Panc1 (cell line): ENCODE measurements at regions not wholly inside any gene's neighbourhood (a gene's known extent, or its start where the extent isn't known, plus 50 kb on each side); places are given as distances from the start of the nearest gene placed in this dataset.

Experiments
- ATAC-seq: fragments of 200-7000 bp; cut with Tn5 transposase; 2 replicates; pipeline ENCODE4 v1.9.1; 2020; ENCODE audit warnings: mild to moderate bottlenecking, moderate library complexity
- BruUV-seq: library from RNA; stranded (reverse); fragments of 400-500 nt; replicated peaks from 2 replicates; lab custom pipeline; 2021; lab: Mats Ljungman, UMichigan
- CTCF ChIA-PET: fragments of 300-600 bp; sonication (Branson Sonifier 250); formaldehyde crosslinking; loops from one replicate; lab custom pipeline; 2022; ENCODE audit warnings: antibody characterized with exemption; lab: Charles Lee
- POLR2A ChIA-PET: fragments of 300-600 bp; sonication (Branson Sonifier 250); formaldehyde crosslinking; loops from one replicate; lab custom pipeline; 2022; ENCODE audit warnings: antibody characterized with exemption; lab: Charles Lee
- DNase-seq: peaks from one replicate; pipeline ENCODE4 v3.0.0-alpha.2; 2010; ENCODE audit warnings: low read depth, low spot score
- H3K27ac ChIP-seq: 2 replicates; pipeline ENCODE4 v1.5.1; 2011; ENCODE audit warnings: mild to moderate bottlenecking, low read length, inconsistent platforms
- H3K27me3 ChIP-seq: fragments of 200-500 bp; sonication (Bioruptor generic); 2 replicates; pipeline ENCODE4 v1.6.0; 2014; ENCODE audit warnings: low read length, inconsistent platforms; ENCODE audit not compliant: control insufficient read depth, insufficient read depth
- H3K36me3 ChIP-seq: fragments of 200-500 bp; sonication (Bioruptor generic); 2 replicates; pipeline ENCODE4 v1.5.1; 2014; ENCODE audit warnings: inconsistent platforms, mild to moderate bottlenecking, low read length, moderate library complexity; ENCODE audit not compliant: control insufficient read depth, insufficient read depth
- H3K4me1 ChIP-seq: 2 replicates; pipeline ENCODE4 v1.5.1; 2011; ENCODE audit warnings: inconsistent platforms, mild to moderate bottlenecking, low read length, moderate library complexity; ENCODE audit not compliant: control insufficient read depth, insufficient read depth
- H3K4me3 ChIP-seq, 2 experiments: 2 replicates each; pipeline ENCODE4 v1.5.1; 2011 to 2012; ENCODE audit warnings: low read depth in 2 of 2, low read length in 2 of 2, mild to moderate bottlenecking in 2 of 2, inconsistent platforms in 1 of 2, moderate library complexity in 1 of 2
- H3K9me3 ChIP-seq: fragments of 200-500 bp; sonication (Bioruptor generic); 2 replicates; pipeline ENCODE4 v1.5.1; 2014; ENCODE audit warnings: low read depth, mild to moderate bottlenecking, inconsistent platforms, low read length, moderate library complexity; ENCODE audit not compliant: control insufficient read depth, insufficient read depth
- CTCF ChIP-seq: fragments of 450-650 bp; IDR thresholded peaks from 2 replicates; pipeline ENCODE4 v1.5.1; 2017; ENCODE audit warnings: mild to moderate bottlenecking
- POLR2AphosphoS5 ChIP-seq: IDR thresholded peaks from 2 replicates; pipeline ENCODE4 v1.6.1; 2012; ENCODE audit warnings: mild to moderate bottlenecking, low read depth, low read length, moderate library complexity
- REST ChIP-seq, 2 experiments: IDR thresholded peaks; 2 replicates each; pipeline ENCODE4 v1.6.1; 2011 to 2012; ENCODE audit warnings: low read depth in 2 of 2, control low read depth in 1 of 2, low read length in 1 of 2, mild to moderate bottlenecking in 1 of 2, moderate library complexity in 1 of 2; ENCODE audit not compliant: insufficient read depth in 1 of 2
- SIN3A ChIP-seq: IDR thresholded peaks from 2 replicates; pipeline ENCODE4 v1.6.1; 2012; ENCODE audit warnings: low read depth, mild to moderate bottlenecking, low read length, moderate library complexity, borderline replicate concordance; ENCODE audit not compliant: insufficient read depth
- TCF7L2 ChIP-seq: IDR thresholded peaks from 2 replicates; pipeline ENCODE4 v1.6.1; 2011; ENCODE audit warnings: mild to moderate bottlenecking, low read depth, low read length, inconsistent platforms
- in situ Hi-C: cut with HindIII; loops from 2 replicates; pipeline ENCODE4 v1.10.0; 2016; ENCODE audit warnings: low sequenced_read_pairs, low pct_unique_long_range_greater_than_20kb
- intact Hi-C: fragments of 100-400 bp; cut with micrococcal nuclease; formaldehyde crosslinking; loops from one replicate; pipeline ENCODE4 v1.10.0; 2022; ENCODE audit not compliant: unreplicated experiment

DNA sequence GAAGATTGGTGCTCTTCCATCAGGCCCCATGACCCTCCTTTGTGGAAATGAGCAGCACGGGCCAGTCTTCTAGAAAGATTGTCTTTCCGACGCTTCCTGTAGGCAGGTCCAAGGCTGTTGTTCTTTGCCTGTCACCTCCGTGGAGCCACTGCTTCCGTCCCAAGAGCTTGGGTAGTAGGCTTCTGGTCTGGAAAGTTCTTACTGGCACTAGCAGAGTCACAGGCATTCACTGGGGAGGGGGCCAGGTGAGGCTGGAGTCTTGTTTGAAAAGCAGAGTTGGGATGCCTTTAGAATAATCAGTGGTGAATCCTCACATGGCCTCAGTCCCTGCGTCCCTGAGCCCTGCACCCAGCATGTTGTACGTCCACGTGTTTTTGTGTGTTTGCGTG lies 76.2 kb upstream of the ADPGK start:
- Histone ChIP-seq H3K27ac (no peak overlapping the region), H3K36me3 (no peaks in the 10 kb centered on the region), H3K9me3 (no peaks in the 10 kb centered on the region), H3K4me1 (no peaks in the 10 kb centered on the region), H3K27me3 (no peaks in the 10 kb centered on the region; the same call in 1 of the 2 replicates), H3K4me3 (no peak overlapping the region)
- no peak for ATAC-seq
- TF ChIP-seq CTCF (no peak), POLR2AphosphoS5 (no peak), REST (IDR thresholded peaks at IDR 0.05; ENCODE audit: insufficient read depth in 1 of 2, low read depth in 2 of 2, low read length in 1 of 2) (no peak), SIN3A (no peak), TCF7L2 (no peak)
- POLR2A ChIA-PET: no interaction called here
- in situ Hi-C loops (no loop called here), intact Hi-C loops (no loop called here)
- no peak for DNase-seq
- no TSS peak for BruUV-seq
- CTCF ChIA-PET: no interaction called here

DNA sequence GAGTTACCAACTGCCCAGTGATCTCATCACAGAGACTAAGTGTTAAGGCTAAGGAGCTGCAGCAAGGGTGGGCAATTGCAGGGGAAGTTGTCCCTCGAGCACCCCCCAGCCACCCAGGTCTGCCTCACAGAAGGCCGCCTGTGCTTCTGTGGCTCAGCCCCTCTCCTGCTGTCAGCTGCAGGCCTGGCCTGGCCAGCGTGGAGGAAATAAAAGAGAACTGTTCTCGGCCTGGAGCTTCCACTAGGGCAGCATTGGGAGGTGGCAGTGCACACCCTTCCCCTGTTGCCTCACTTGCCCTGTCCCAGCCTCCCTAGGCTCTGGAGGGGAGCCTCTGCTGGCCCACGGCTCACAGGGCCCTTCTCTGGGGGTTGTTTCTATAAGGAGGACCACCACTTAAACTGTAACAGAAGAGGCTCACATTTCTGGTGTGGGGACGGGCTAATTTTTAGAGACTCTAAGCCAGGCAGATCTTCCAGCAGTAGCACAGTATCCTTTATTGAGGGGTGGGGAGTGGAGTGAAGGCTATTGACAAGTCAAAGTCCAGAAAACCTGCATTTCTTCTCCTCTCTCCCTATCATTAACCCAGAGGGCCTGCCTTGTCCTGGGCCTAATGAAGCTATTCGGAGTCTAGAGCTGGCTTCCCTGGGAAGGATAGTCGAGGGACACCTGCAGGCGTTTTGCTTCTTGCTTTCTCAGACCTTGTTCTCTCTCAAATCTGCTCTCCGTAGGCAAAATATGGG lies 75.6 kb upstream of the ADPGK start:
- H3K4me1 ChIP-seq: no peaks in the 10 kb centered on the region

More for the DNA sequence above, 75.6 kb upstream of the ADPGK start:
- ChIA-PET CTCF (no interaction called here), POLR2A (interaction anchor here (0.6 kb wide), 1 partner anchor 767 kb away, joined by 4 read pairs; no protein-coding TSS in a partner anchor)
- no peak overlapping the region for H3K27ac ChIP-seq
- BruUV-seq: no TSS peak
- H3K27me3 ChIP-seq: no peaks in the 10 kb centered on the region
- no peak overlapping the region for H3K4me3 ChIP-seq
- intact Hi-C loops: no loop called here
- ATAC-seq: no peak
- no peaks in the 10 kb centered on the region for H3K36me3 ChIP-seq
- DNase-seq: no peak
- no peak for TF ChIP-seq CTCF
- no peak for TF ChIP-seq POLR2AphosphoS5
- H3K9me3 ChIP-seq: no peaks in the 10 kb centered on the region
- in situ Hi-C loops: no loop called here
